A549 (cell line): ENCODE measurements at regions not wholly inside any gene's neighbourhood (a gene's known extent, or its start where the extent isn't known, plus 50 kb on each side); places are given as distances from the start of the nearest gene placed in this dataset.

Experiments
- ATAC-seq, 2 experiments: fragments of 200-7000 bp in 1 of 2; fragments of >200 bp in 1 of 2; cut with Nextera tagmentation in 1 of 2; cut with Tn5 transposase in 1 of 2; 3 replicates each; pipeline versions ENCODE4 v1.8.0 to v1.9.1; 2018 to 2020; ENCODE audit warnings: mild to moderate bottlenecking in 1 of 2, moderate library complexity in 1 of 2
- CTCF ChIA-PET: fragments of 300-600 bp; sonication (Branson Sonifier 250); formaldehyde crosslinking; extraction: SDS; loops from one replicate; lab custom pipeline; 2021; ENCODE audit warnings: antibody characterized with exemption, inconsistent platforms; lab: Yijun Ruan, JAX
- POLR2A ChIA-PET: fragments of 350-600 bp; formaldehyde crosslinking; extraction: SDS; loops from one replicate; lab custom pipeline; 2021; ENCODE audit warnings: antibody characterized with exemption, inconsistent platforms; lab: Yijun Ruan, JAX
- DNase-seq, 2 experiments: peaks; one replicate each; pipeline versions ENCODE4 v3.0.0 to v3.0.0-alpha.2; 2011 to 2016; ENCODE audit warnings: low read depth in 1 of 2, low spot score in 1 of 2
- FAIRE-seq: peaks from 2 replicates; lab custom pipeline; 2011; peaks lifted over from hg19 to GRCh38; lab: Jason Lieb, UNC
- H3K27ac ChIP-seq, 2 experiments: fragments of >200 bp; sonication (Bioruptor Twin); formaldehyde crosslinking; 3 replicates each; pipeline ENCODE4 v1.5.1; 2016 to 2017
- H3K4me1 ChIP-seq: fragments of >200 bp; sonication (Bioruptor Twin); formaldehyde crosslinking; 3 replicates; pipeline ENCODE4 v1.6.1; 2016
- H3K4me2 ChIP-seq: fragments of >200 bp; sonication (Bioruptor Twin); formaldehyde crosslinking; 3 replicates; pipeline ENCODE4 v1.6.1; 2016
- H3K4me3 ChIP-seq: fragments of >200 bp; sonication (Bioruptor Twin); formaldehyde crosslinking; 3 replicates; pipeline ENCODE4 v1.5.1; 2016
- H3K9me3 ChIP-seq: fragments of >200 bp; sonication (Bioruptor Twin); formaldehyde crosslinking; 3 replicates; pipeline ENCODE4 v1.6.1; 2016
- CBX2 ChIP-seq: fragments of 200-600 bp; sonication (generic); IDR thresholded peaks from 2 replicates; pipeline ENCODE4 v1.6.1; 2016; ENCODE audit warnings: low read depth, mild to moderate bottlenecking, borderline replicate concordance
- CEBPB ChIP-seq, 2 experiments: fragments of >200 bp in 1 of 2; sonication (Bioruptor Twin) in 1 of 2; formaldehyde crosslinking in 1 of 2; IDR thresholded peaks; 2 replicates each; pipeline ENCODE4 v1.6.1; 2012 to 2016
- EP300 ChIP-seq, 2 experiments: fragments of >200 bp; sonication (Bioruptor Twin); formaldehyde crosslinking; IDR thresholded peaks; 2 replicates in 1 of 2; 3 replicates in 1 of 2; pipeline ENCODE4 v1.6.1; 2016 to 2017
- FOSL2 ChIP-seq, 2 experiments: fragments of 450-650 bp in 1 of 2; fragments of >200 bp in 1 of 2; sonication (Bioruptor Twin) in 1 of 2; formaldehyde crosslinking; IDR thresholded peaks; 2 replicates each; pipeline versions ENCODE4 v1.5.0 to v1.6.1; 2016 to 2020; ENCODE audit warnings: mild to moderate bottlenecking in 1 of 2, moderate library complexity in 1 of 2
- GATA3 ChIP-seq: IDR thresholded peaks from 2 replicates; pipeline ENCODE4 v1.6.1; 2012; ENCODE audit warnings: borderline replicate concordance
- HEYL ChIP-seq: fragments of 250-450 bp; sonication (Bioruptor Pico); IDR thresholded peaks from 2 replicates; pipeline ENCODE4 v1.8.0; 2021; ENCODE audit warnings: mild to moderate bottlenecking, moderate library complexity
- HOXA7 ChIP-seq: fragments of 250-450 bp; sonication (Bioruptor Pico); IDR thresholded peaks from 2 replicates; pipeline ENCODE4 v1.5.0; 2020; ENCODE audit warnings: mild to moderate bottlenecking, moderate library complexity
- HOXB5 ChIP-seq: fragments of 250-450 bp; sonication (Bioruptor Pico); IDR thresholded peaks from 2 replicates; pipeline ENCODE4 v1.5.0; 2020; ENCODE audit warnings: mild to moderate bottlenecking, moderate library complexity
- JUN ChIP-seq, 2 experiments: fragments of >200 bp; sonication (Bioruptor Twin); formaldehyde crosslinking; IDR thresholded peaks; 2 replicates in 1 of 2; 3 replicates in 1 of 2; pipeline ENCODE4 v1.6.1; 2016 to 2017
- KDM1A ChIP-seq: fragments of 200-600 bp; sonication (generic); IDR thresholded peaks from 2 replicates; pipeline ENCODE4 v1.6.1; 2016; ENCODE audit warnings: low read depth, mild to moderate bottlenecking
- MAZ ChIP-seq: fragments of 150-350 bp; IDR thresholded peaks from 2 replicates; pipeline ENCODE4 v1.6.1; 2014; ENCODE audit warnings: antibody characterized with exemption, low read depth, low read length, borderline replicate concordance
- NR3C1 ChIP-seq: fragments of >200 bp; sonication (Bioruptor Twin); formaldehyde crosslinking; IDR thresholded peaks from 3 replicates; pipeline ENCODE4 v1.6.1; 2017
- PHF8 ChIP-seq: fragments of 200-600 bp; sonication (generic); IDR thresholded peaks from 2 replicates; pipeline ENCODE4 v1.6.1; 2016; ENCODE audit warnings: low read depth, mild to moderate bottlenecking, antibody characterized with exemption, moderate library complexity, borderline replicate concordance
- POLR2AphosphoS2 ChIP-seq: conservative IDR thresholded peaks from 2 replicates; pipeline ENCODE4 v1.6.1; 2012; ENCODE audit warnings: low read length, improper control_type of control experiment, inconsistent platforms
- RAD21 ChIP-seq, 2 experiments: fragments of >200 bp in 1 of 2; sonication (Bioruptor Twin) in 1 of 2; formaldehyde crosslinking in 1 of 2; IDR thresholded peaks in 1 of 2; conservative IDR thresholded peaks in 1 of 2; 2 replicates in 1 of 2; 3 replicates in 1 of 2; pipeline ENCODE4 v1.6.1; 2012 to 2018; ENCODE audit warnings: inconsistent platforms in 1 of 2
- RNF2 ChIP-seq: fragments of 200-600 bp; sonication (generic); IDR thresholded peaks from 2 replicates; pipeline ENCODE4 v1.6.1; 2016; ENCODE audit warnings: low read depth, mild to moderate bottlenecking, antibody characterized with exemption, moderate library complexity, borderline replicate concordance
- SREBF2 ChIP-seq: fragments of 450-650 bp; IDR thresholded peaks from 2 replicates; pipeline ENCODE4 v1.6.1; 2014; ENCODE audit warnings: mild to moderate bottlenecking, moderate library complexity
- WGBS: methylation state at CpG from one replicate; pipeline ENCODE4 v1.1.6; 2017; ENCODE audit errors: missing lambda C conversion rate; 5-methylcytosine and 5-hydroxymethylcytosine counted together
- TF ChIP-seq, protein P1 (sequence below): fragments of 450-650 bp; IDR thresholded peaks from 2 replicates; pipeline ENCODE4 v1.6.1; 2014; ENCODE audit warnings: antibody characterized with exemption
- TF ChIP-seq, protein P2 (sequence below): fragments of 250-450 bp; sonication (Bioruptor Pico); IDR thresholded peaks from 2 replicates; pipeline ENCODE4 v1.5.0; 2021; ENCODE audit warnings: mild to moderate bottlenecking, moderate library complexity, borderline replicate concordance
- TF ChIP-seq, protein P3 (sequence below): IDR thresholded peaks from 2 replicates; pipeline ENCODE4 v1.6.1; 2012; ENCODE audit warnings: low read depth, borderline replicate concordance

DNA sequence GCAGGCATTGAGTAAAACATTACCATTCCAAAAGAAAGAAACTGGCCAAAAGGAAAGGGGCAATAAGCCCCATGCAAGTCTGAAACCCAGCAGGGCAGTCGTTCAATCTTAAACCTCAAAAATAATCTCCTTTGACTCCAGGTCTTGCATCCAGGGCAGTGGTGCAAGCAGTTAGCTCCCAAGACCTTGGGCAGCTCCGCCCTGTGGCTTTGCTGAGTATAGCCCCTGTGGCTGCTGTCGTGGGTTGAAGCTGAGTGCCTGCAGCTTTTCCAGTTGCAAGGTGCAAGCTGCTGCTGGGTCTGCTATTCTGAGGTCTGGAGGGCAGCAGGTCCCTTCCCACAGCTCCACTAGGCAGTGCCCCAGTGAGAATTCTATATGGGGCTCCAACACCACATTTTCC is 580.1 kb upstream of the AUTS2 start:
- 13% methylated on average over 3 of the region's 3 CpGs for WGBS
- H3K4me2 ChIP-seq, result no peak overlapping the region
- H3K4me3 ChIP-seq, result no peak overlapping the region
- no peaks in the 10 kb centered on the region for H3K4me1 ChIP-seq
- ChIA-PET CTCF (no interaction called here), POLR2A (no interaction called here)
- peaks cover 40% of the 10 kb centered on the region for H3K9me3 ChIP-seq
- FAIRE-seq (no peak), DNase-seq (no peak), ATAC-seq (no peak)
- no peak overlapping the region for H3K27ac ChIP-seq
- TF ChIP-seq JUN (IDR thresholded peaks at IDR 0.05) (no peak), POLR2AphosphoS2 (no peak), PHF8 (no peak), CBX2 (no peak), MAZ (no peak), EP300 (IDR thresholded peaks at IDR 0.05) (no peak), SREBF2 (no peak)
- TF ChIP-seq, protein P1, sequence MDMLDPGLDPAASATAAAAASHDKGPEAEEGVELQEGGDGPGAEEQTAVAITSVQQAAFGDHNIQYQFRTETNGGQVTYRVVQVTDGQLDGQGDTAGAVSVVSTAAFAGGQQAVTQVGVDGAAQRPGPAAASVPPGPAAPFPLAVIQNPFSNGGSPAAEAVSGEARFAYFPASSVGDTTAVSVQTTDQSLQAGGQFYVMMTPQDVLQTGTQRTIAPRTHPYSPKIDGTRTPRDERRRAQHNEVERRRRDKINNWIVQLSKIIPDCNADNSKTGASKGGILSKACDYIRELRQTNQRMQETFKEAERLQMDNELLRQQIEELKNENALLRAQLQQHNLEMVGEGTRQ, result no peak
- TF ChIP-seq, protein P2, sequence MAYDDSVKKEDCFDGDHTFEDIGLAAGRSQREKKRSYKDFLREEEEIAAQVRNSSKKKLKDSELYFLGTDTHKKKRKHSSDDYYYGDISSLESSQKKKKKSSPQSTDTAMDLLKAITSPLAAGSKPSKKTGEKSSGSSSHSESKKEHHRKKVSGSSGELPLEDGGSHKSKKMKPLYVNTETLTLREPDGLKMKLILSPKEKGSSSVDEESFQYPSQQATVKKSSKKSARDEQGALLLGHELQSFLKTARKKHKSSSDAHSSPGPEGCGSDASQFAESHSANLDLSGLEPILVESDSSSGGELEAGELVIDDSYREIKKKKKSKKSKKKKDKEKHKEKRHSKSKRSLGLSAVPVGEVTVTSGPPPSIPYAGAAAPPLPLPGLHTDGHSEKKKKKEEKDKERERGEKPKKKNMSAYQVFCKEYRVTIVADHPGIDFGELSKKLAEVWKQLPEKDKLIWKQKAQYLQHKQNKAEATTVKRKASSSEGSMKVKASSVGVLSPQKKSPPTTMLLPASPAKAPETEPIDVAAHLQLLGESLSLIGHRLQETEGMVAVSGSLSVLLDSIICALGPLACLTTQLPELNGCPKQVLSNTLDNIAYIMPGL (CRISPR knock-in tag), result no peak

DNA sequence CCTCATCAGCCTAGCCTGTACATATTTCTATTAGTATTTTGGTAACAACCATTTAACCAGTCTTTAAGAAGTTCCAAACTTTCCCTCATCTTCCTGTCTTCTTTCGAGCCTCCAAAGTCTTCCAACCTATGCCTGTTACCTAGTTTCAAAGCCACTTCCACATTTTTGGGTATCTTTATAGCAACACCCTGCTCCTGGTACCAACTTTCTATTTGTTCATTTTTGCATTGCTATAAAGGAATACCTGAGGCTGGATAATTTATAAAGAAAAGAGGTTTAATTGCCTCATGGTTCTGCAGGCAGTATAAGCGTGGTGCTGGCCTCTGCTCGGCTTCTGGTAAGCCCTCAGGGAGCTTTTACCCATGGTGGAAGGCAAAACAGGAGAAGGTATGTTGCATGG is 578.8 kb upstream of the AUTS2 start:
- Histone ChIP-seq H3K4me3 (no peak overlapping the region), H3K4me1 (no peaks in the 10 kb centered on the region), H3K27ac (no peak overlapping the region), H3K9me3 (peaks cover 34% of the 10 kb centered on the region), H3K4me2 (no peak overlapping the region)
- FAIRE-seq (no peak), ATAC-seq (no peak), DNase-seq (no peak)
- no peak for TF ChIP-seq KDM1A
- WGBS, result 7% methylated on average over 3 of the region's 3 CpGs
- ChIA-PET CTCF (no interaction called here), POLR2A (no interaction called here)

DNA sequence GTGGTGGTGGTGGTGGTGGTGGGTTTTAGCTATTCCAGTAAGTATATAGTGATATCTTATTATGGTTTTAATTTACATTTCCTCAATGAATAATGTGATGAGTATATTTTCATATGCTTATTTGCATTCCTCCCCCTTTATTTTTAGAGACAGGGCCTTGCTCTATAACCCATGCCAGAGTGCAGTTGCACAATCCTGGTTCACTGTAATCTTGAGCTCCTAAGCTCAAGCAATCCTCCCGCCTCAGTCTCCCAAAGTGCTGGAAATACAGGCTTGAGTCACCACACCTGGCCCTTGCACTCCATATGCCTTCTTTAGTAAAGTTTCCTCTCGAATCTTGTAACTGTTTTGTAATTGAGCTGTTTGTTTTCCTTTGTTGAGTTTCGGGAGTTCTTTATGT is 577.7 kb upstream of the AUTS2 start:
- H3K27ac ChIP-seq, result no peak overlapping the region
- DNase-seq (no peak), ATAC-seq (no peak), FAIRE-seq (no peak)
- TF ChIP-seq GATA3 (no peak), RAD21 (conservative IDR thresholded peaks at IDR 0.05 in 1 of 2, IDR thresholded peaks at IDR 0.05 in 1 of 2) (no peak), RNF2 (no peak), HOXA7 (no peak), NR3C1 (no peak), HEYL (CRISPR knock-in tag) (no peak), HOXB5 (CRISPR knock-in tag) (no peak), FOSL2 (IDR thresholded peaks at IDR 0.05) (no peak), FOSL2 (CRISPR knock-in tag; IDR thresholded peaks at IDR 0.05) (no peak), SREBF2 (no peak), CEBPB (IDR thresholded peaks at IDR 0.05) (no peak)
- TF ChIP-seq, protein P3, sequence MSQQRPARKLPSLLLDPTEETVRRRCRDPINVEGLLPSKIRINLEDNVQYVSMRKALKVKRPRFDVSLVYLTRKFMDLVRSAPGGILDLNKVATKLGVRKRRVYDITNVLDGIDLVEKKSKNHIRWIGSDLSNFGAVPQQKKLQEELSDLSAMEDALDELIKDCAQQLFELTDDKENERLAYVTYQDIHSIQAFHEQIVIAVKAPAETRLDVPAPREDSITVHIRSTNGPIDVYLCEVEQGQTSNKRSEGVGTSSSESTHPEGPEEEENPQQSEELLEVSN, result no peak
- no peak overlapping the region for H3K4me3 ChIP-seq
- H3K9me3 ChIP-seq, result peaks cover 24% of the 10 kb centered on the region
- no peak overlapping the region for H3K4me2 ChIP-seq
- CTCF ChIA-PET, result no interaction called here
- H3K4me1 ChIP-seq, result no peaks in the 10 kb centered on the region
- POLR2A ChIA-PET, result no interaction called here
- WGBS, result 22% methylated on average over 3 of the region's 3 CpGs
